ENCODE measurements at regions not wholly inside any gene's neighbourhood (a gene's known extent, or its start where the extent isn't known, plus 50 kb on each side); places are given as distances from the start of the nearest gene placed in this dataset.

GRCh38 chr19:28350673-28351072, 862.3 kb downstream of the UQCRFS1 start:
- TF ChIP-seq ATF2 (CRISPR knock-in tag; IDR thresholded peaks at IDR 0.05; ENCODE audit: borderline replicate concordance, low read depth) (no peak), CTCF (IDR thresholded peaks at IDR 0.05) (no peak), MYBL2 (CRISPR knock-in tag; IDR thresholded peaks at IDR 0.05) (no peak), ETV6 (CRISPR knock-in tag; IDR thresholded peaks at IDR 0.05) (no peak), ZNF138 (CRISPR knock-in tag; conservative IDR thresholded peaks at IDR 0.05) (no peak), TEAD1 (CRISPR knock-in tag; IDR thresholded peaks at IDR 0.05) (no peak), ZNF416 (CRISPR knock-in tag; IDR thresholded peaks at IDR 0.05) (no peak)

Data from WTC11 (cell line).